DOHH2 (cell line): ENCODE measurements at regions not wholly inside any gene's neighbourhood (a gene's known extent, or its start where the extent isn't known, plus 50 kb on each side); places are given as distances from the start of the nearest gene placed in this dataset.

ENCODE experiments used
- CTCF ChIP-seq: fragments of 200-600 bp; sonication (generic); IDR thresholded peaks from one replicate; pipeline ENCODE4 v1.5.1; 2014; ENCODE audit warnings: antibody characterized with exemption, mild to moderate bottlenecking, low read depth, low read length; ENCODE audit not compliant: poor library complexity, severe bottlenecking
- EZH2phosphoT487 ChIP-seq: fragments of 200-600 bp; sonication (generic); IDR thresholded peaks from 2 replicates; pipeline ENCODE4 v1.6.1; 2017; ENCODE audit warnings: borderline replicate concordance, mild to moderate bottlenecking, antibody characterized with exemption, low read length, moderate library complexity, mixed read lengths

- TF ChIP-seq CTCF (no peak), EZH2phosphoT487 (no peak)
Measured at GRCh38 chr7:21054427-21055112, 267.9 kb upstream of the SP8 start.
